ENCODE measurements at regions not wholly inside any gene's neighbourhood (a gene's known extent, or its start where the extent isn't known, plus 50 kb on each side); places are given as distances from the start of the nearest gene placed in this dataset.

DNA sequence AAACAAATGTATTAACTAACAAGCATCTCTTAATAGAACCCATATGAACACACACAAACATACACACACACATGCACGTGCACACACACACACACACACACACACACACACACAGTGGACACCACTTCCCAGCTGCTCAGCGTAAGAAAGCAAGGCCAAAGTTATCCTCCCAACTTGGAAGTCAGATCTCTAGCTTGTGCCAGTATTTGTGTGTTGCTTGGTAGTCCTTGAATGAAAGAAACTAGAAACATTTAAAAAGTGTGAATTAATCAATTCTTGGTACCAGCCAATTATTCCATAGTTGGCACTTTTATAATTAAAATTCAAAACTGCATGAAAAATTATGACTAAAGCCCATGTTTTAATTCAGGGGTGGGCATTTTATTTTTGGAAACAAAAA is 178.1 kb downstream of the TMEM161B start:
- Histone ChIP-seq H3K4me1 (no peaks in the 10 kb centered on the region), H3K27ac (no peak overlapping the region), H3K9me3 (no peaks in the 10 kb centered on the region), H3K36me3 (no peaks in the 10 kb centered on the region), H3K27me3 (no peaks in the 10 kb centered on the region), H3K4me3 (no peak overlapping the region)
- intact Hi-C loops (cut with DNase I; ENCODE audit: low total_unique reads) (no loop called here), in situ Hi-C loops (cut with MboI; ENCODE audit: low pct_ligation_motif_present in 1 of 4, low pct_unique_long_range_greater_than_20kb in 1 of 4, low sequenced_read_pairs in 3 of 4) (no loop called here)
- TF ChIP-seq POLR2A (IDR thresholded peaks at IDR 0.05) = no peak
- TF ChIP-seq EP300 (IDR thresholded peaks at IDR 0.05; ENCODE audit: low read depth) = no peak
- TF ChIP-seq POLR2AphosphoS5 (IDR thresholded peaks at IDR 0.05) = no peak
- TF ChIP-seq, protein P1, sequence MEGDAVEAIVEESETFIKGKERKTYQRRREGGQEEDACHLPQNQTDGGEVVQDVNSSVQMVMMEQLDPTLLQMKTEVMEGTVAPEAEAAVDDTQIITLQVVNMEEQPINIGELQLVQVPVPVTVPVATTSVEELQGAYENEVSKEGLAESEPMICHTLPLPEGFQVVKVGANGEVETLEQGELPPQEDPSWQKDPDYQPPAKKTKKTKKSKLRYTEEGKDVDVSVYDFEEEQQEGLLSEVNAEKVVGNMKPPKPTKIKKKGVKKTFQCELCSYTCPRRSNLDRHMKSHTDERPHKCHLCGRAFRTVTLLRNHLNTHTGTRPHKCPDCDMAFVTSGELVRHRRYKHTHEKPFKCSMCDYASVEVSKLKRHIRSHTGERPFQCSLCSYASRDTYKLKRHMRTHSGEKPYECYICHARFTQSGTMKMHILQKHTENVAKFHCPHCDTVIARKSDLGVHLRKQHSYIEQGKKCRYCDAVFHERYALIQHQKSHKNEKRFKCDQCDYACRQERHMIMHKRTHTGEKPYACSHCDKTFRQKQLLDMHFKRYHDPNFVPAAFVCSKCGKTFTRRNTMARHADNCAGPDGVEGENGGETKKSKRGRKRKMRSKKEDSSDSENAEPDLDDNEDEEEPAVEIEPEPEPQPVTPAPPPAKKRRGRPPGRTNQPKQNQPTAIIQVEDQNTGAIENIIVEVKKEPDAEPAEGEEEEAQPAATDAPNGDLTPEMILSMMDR (IDR thresholded peaks at IDR 0.05) = no peak
- no peak for DNase-seq
- 82% methylated on average over 2 of the region's 2 CpGs; no CpG with 5 or more reads in 1 of the 2 donors for WGBS, 2 donors (ENCODE audit: low coverage in 1 of 2)

- TF ChIP-seq EP300 (IDR thresholded peaks at IDR 0.05; ENCODE audit: low read depth) (no peak), POLR2AphosphoS5 (IDR thresholded peaks at IDR 0.05) (no peak), POLR2A (IDR thresholded peaks at IDR 0.05) (no peak)
- H3K27me3 ChIP-seq = no peaks in the 10 kb centered on the region
- intact Hi-C loops (cut with DNase I; ENCODE audit: low total_unique reads) = no loop called here
- H3K4me3 ChIP-seq = no peak overlapping the region
- no peaks in the 10 kb centered on the region for H3K4me1 ChIP-seq
- in situ Hi-C loops (cut with MboI; ENCODE audit: low pct_ligation_motif_present in 1 of 4, low pct_unique_long_range_greater_than_20kb in 1 of 4, low sequenced_read_pairs in 3 of 4) = no loop called here
- H3K36me3 ChIP-seq = no peaks in the 10 kb centered on the region
- no peak overlapping the region for H3K27ac ChIP-seq
- WGBS, 2 donors (ENCODE audit: low coverage in 1 of 2) = 72 to 80% methylated on average over 1 to 7 of the region's 7 CpGs
- H3K9me3 ChIP-seq = no peaks in the 10 kb centered on the region
- DNase-seq = no peak
Measured at GRCh38 chr5:88089719-88090390, 178.8 kb downstream of the TMEM161B start.

DNA sequence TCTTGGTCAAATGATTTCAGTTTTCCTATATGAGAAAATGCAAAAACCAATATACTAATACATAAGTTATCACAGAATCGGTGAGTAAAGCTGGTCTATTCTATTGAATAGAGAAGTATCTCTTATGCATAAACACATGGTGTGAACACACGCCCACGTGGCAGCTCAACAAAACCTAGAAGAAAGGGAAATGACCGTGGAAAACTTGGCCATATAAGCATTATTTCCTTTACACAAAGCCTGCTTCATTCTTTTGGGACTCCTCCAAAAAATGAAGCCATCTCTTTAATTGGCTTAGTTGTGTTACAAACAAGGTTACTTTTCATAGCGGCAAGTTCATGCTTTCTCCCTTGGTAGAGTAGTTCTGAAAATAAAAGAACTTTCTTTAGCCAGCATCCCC is 183.2 kb downstream of the TMEM161B start:
- DNase-seq = no peak
- intact Hi-C loops (cut with DNase I; ENCODE audit: low total_unique reads) (no loop called here), in situ Hi-C loops (cut with MboI; ENCODE audit: low pct_ligation_motif_present in 1 of 4, low pct_unique_long_range_greater_than_20kb in 1 of 4, low sequenced_read_pairs in 3 of 4) (no loop called here)
- WGBS, 2 donors (ENCODE audit: low coverage in 1 of 2) = 67 to 71% methylated on average over 5 of the region's 5 CpGs
- no peaks in the 10 kb centered on the region for H3K9me3 ChIP-seq
- H3K27me3 ChIP-seq = no peaks in the 10 kb centered on the region
- H3K27ac ChIP-seq = no peak overlapping the region
- no peak overlapping the region for H3K4me3 ChIP-seq
- no peak for TF ChIP-seq EP300 (IDR thresholded peaks at IDR 0.05; ENCODE audit: low read depth)
- TF ChIP-seq, protein P1 (IDR thresholded peaks at IDR 0.05) = no peak
- TF ChIP-seq POLR2A (IDR thresholded peaks at IDR 0.05) = no peak
- TF ChIP-seq POLR2AphosphoS5 (IDR thresholded peaks at IDR 0.05) = no peak
- no peaks in the 10 kb centered on the region for H3K4me1 ChIP-seq
- H3K36me3 ChIP-seq = no peaks in the 10 kb centered on the region

GRCh38 chr5:88081877-88082276 is 186.8 kb downstream of the TMEM161B start:
- intact Hi-C loops (cut with DNase I; ENCODE audit: low total_unique reads) = no loop called here
- Histone ChIP-seq H3K4me1 (no peaks in the 10 kb centered on the region), H3K9me3 (no peaks in the 10 kb centered on the region), H3K27me3 (no peaks in the 10 kb centered on the region), H3K27ac (no peak overlapping the region), H3K4me3 (no peak overlapping the region), H3K36me3 (no peaks in the 10 kb centered on the region)
- TF ChIP-seq, protein P1 (IDR thresholded peaks at IDR 0.05) = no peak
- TF ChIP-seq POLR2A (IDR thresholded peaks at IDR 0.05) = no peak
- no peak for TF ChIP-seq POLR2AphosphoS5 (IDR thresholded peaks at IDR 0.05)
- DNase-seq = no peak
- in situ Hi-C loops (cut with MboI; ENCODE audit: low pct_ligation_motif_present in 1 of 4, low pct_unique_long_range_greater_than_20kb in 1 of 4, low sequenced_read_pairs in 3 of 4) = no loop called here

GRCh38 chr5:88063813-88064212 is 204.8 kb downstream of the TMEM161B start:
- in situ Hi-C loops (cut with MboI; ENCODE audit: low pct_ligation_motif_present in 1 of 4, low pct_unique_long_range_greater_than_20kb in 1 of 4, low sequenced_read_pairs in 3 of 4) = no loop called here
- H3K27ac ChIP-seq = no peak overlapping the region
- peaks cover 0 to 8% of the 10 kb centered on the region in 2 donors for H3K9me3 ChIP-seq
- no peaks in the 10 kb centered on the region for H3K36me3 ChIP-seq
- intact Hi-C loops (cut with DNase I; ENCODE audit: low total_unique reads) = no loop called here
- H3K27me3 ChIP-seq = no peaks in the 10 kb centered on the region
- H3K4me1 ChIP-seq = no peaks in the 10 kb centered on the region
- no peak overlapping the region for H3K4me3 ChIP-seq
- TF ChIP-seq POLR2AphosphoS5 (IDR thresholded peaks at IDR 0.05) = no peak
- TF ChIP-seq EP300 (IDR thresholded peaks at IDR 0.05; ENCODE audit: low read depth) = no peak
- TF ChIP-seq POLR2A (IDR thresholded peaks at IDR 0.05) = no peak
- TF ChIP-seq, protein P1 (IDR thresholded peaks at IDR 0.05) = no peak
- DNase-seq = no peak
